Common myeloid progenitor, CD34-positive (primary cell): ENCODE measurements at regions not wholly inside any gene's neighbourhood (a gene's known extent, or its start where the extent isn't known, plus 50 kb on each side); places are given as distances from the start of the nearest gene placed in this dataset.
"Not testable (repeated sequence)": the region's sequence is repeated elsewhere in the genome, so short reads cannot be mapped to it uniquely, and the experiment has no call there.

Source experiments
- CTCF ChIA-PET: fragments of 350-600 bp; sonication (Branson Sonifier 250); formaldehyde crosslinking; loops from one replicate; lab custom pipeline; 2021; ENCODE audit warnings: antibody characterized with exemption; lab: Charles Lee
- POLR2A ChIA-PET: fragments of 350-600 bp; sonication (Branson Sonifier 250); formaldehyde crosslinking; loops from one replicate; lab custom pipeline; 2021; ENCODE audit warnings: antibody characterized with exemption; lab: Charles Lee
- DNase-seq, 3 donors: peaks; one replicate each; pipeline versions ENCODE4 v3.0.0 to v3.0.0-alpha.2; 2013
- H3K27ac ChIP-seq, 2 experiments: 1 replicate in 1 of 2; 2 replicates in 1 of 2; pipeline ENCODE4 v1.7.0; 2013; ENCODE audit warnings: inconsistent platforms in 2 of 2, low read length in 2 of 2, mild to moderate bottlenecking in 2 of 2, low read depth in 1 of 2, moderate library complexity in 1 of 2; ENCODE audit not compliant: severe bottlenecking in 2 of 2, insufficient read depth in 1 of 2, poor library complexity in 1 of 2
- H3K27me3 ChIP-seq, 5 experiments: replicated peaks in 2 of 5; 1 replicate in 3 of 5; 2 replicates in 2 of 5; pipeline versions ENCODE4 v1.6.1 to v1.7.0; 2013; ENCODE audit warnings: low read length in 4 of 5, mild to moderate bottlenecking in 2 of 5, moderate library complexity in 2 of 5, inconsistent platforms in 1 of 5; ENCODE audit not compliant: insufficient read depth in 5 of 5, control insufficient read depth in 4 of 5
- H3K36me3 ChIP-seq, 4 experiments: 1 replicate in 2 of 4; 2 replicates in 2 of 4; pipeline versions ENCODE4 v1.6.1 to v1.7.0; 2013; ENCODE audit warnings: low read length in 3 of 4, control low read depth in 1 of 4, mild to moderate bottlenecking in 1 of 4; ENCODE audit not compliant: control insufficient read depth in 4 of 4, insufficient read depth in 4 of 4
- H3K4me1 ChIP-seq, 4 experiments: 1 replicate in 3 of 4; 2 replicates in 1 of 4; pipeline versions ENCODE4 v1.6.1 to v1.7.1; 2013; ENCODE audit warnings: low read length in 3 of 4, mild to moderate bottlenecking in 3 of 4, control low read depth in 1 of 4, inconsistent platforms in 1 of 4, moderate library complexity in 1 of 4; ENCODE audit not compliant: control insufficient read depth in 4 of 4, insufficient read depth in 4 of 4; ENCODE audit errors: control extremely low read depth in 1 of 4
- H3K4me3 ChIP-seq, 7 experiments: 1 replicate in 4 of 7; 2 replicates in 3 of 7; pipeline versions ENCODE4 v1.5.1 to v1.7.0; 2013; ENCODE audit warnings: mild to moderate bottlenecking in 7 of 7, low read length in 6 of 7, moderate library complexity in 6 of 7, inconsistent platforms in 2 of 7, low read depth in 2 of 7, control low read depth in 1 of 7; ENCODE audit not compliant: insufficient read depth in 4 of 7, control insufficient read depth in 1 of 7; ENCODE audit errors: extremely low read depth in 1 of 7
- H3K9me3 ChIP-seq, 5 experiments: 1 replicate in 4 of 5; 2 replicates in 1 of 5; pipeline versions ENCODE4 v1.6.1 to v1.7.1; 2013; ENCODE audit warnings: low read length in 4 of 5, mild to moderate bottlenecking in 2 of 5, inconsistent platforms in 1 of 5, low read depth in 1 of 5, moderate library complexity in 1 of 5; ENCODE audit not compliant: control insufficient read depth in 4 of 5, insufficient read depth in 2 of 5; ENCODE audit errors: control extremely low read depth in 1 of 5
- WGBS: methylation state at CpG from one replicate; pipeline ENCODE4 v1.1.5; 2013; ENCODE audit not compliant: insufficient coverage; 5-methylcytosine and 5-hydroxymethylcytosine counted together

DNA sequence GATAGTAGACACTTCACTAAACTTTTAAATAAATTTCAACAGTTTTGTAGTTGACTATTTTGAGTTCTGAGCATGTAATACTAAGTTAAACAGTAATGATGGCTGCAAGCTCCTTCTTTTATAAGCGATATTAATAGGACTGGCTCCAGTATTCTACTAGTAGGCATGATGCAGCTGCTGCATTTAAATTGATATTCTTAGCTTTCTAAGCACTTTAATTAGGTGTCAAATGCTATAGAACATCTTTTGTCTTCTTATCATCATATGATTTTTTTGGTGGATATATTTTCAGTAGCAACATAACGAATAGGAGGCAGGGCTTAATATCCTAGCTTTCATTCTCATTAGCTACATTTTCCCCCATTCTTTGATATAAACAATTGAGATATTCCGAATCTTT, 141.1 kb downstream of the FBXO4 start:
- no peak overlapping the region for H3K27ac ChIP-seq
- WGBS: no CpG with 5 or more reads among the region's 3 CpGs
- DNase-seq: no peak
- H3K4me3 ChIP-seq: no peak overlapping the region
- H3K27me3 ChIP-seq: no peaks in the 10 kb centered on the region
- H3K36me3 ChIP-seq: no peaks in the 10 kb centered on the region
- POLR2A ChIA-PET: no interaction called here
- CTCF ChIA-PET: interaction anchor here (0.6 kb wide), 1 partner anchor 718 kb away, joined by 3 read pairs; no protein-coding TSS in a partner anchor
- H3K9me3 ChIP-seq: no peaks in the 10 kb centered on the region
- H3K4me1 ChIP-seq: no peaks in the 10 kb centered on the region

DNA sequence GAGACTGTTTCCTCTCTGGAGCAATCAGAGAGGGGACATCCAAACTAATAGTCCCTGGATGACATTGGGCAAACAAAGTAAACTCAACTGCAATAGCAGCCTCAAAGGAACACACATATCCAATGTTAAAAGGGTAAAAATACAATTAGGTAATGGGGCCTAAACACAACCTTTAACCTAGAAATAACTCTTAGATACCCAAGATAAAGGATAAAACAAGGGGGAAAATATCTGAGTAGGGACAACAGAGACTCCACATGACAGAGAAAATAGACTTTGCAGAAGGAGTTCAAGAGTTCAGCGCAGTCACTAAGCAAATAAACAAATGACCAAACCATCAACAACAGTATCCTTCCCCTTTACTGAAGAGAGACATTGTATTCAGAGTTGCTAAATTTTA, 149.3 kb downstream of the FBXO4 start:
- Histone ChIP-seq H3K27ac (no peak overlapping the region), H3K9me3 (peaks cover 0 to 1% (median 0%) of the 10 kb centered on the region in 5 experiments), H3K27me3 (no peaks in the 10 kb centered on the region), H3K4me1 (no peaks in the 10 kb centered on the region), H3K36me3 (no peaks in the 10 kb centered on the region), H3K4me3 (no peak overlapping the region)
- ChIA-PET POLR2A (no interaction called here), CTCF (no interaction called here)
- no CpG with 5 or more reads among the region's 1 CpG for WGBS
- DNase-seq: no peak

DNA sequence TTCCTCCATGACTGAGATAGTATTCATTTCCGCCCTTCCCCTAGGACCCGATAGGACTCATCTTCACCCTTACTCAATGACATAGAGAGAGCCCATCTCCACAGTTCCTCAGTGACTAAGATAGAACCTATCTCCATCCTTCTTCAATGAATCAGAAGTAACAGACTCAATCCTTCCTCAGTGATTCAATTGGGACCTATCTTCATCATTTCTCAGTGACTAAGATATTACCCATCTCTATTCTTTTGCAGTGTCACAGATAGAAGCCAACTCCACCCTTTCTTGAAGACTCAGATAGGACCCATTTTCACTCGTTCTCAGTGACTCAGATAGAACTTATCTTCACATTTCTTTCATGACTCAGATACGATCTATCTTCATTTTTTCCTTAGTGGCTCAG, 164.6 kb downstream of the FBXO4 start:
- no peak for DNase-seq
- 96% methylated on average over 4 of the region's 4 CpGs for WGBS
- Histone ChIP-seq H3K9me3 (peaks cover 0 to 1% (median 0%) of the 10 kb centered on the region in 5 experiments), H3K4me1 (no peaks in the 10 kb centered on the region), H3K27me3 (no peaks in the 10 kb centered on the region), H3K4me3 (no peak overlapping the region), H3K27ac (no peak overlapping the region), H3K36me3 (no peaks in the 10 kb centered on the region)
- ChIA-PET POLR2A (no interaction called here), CTCF (no interaction called here)

DNA sequence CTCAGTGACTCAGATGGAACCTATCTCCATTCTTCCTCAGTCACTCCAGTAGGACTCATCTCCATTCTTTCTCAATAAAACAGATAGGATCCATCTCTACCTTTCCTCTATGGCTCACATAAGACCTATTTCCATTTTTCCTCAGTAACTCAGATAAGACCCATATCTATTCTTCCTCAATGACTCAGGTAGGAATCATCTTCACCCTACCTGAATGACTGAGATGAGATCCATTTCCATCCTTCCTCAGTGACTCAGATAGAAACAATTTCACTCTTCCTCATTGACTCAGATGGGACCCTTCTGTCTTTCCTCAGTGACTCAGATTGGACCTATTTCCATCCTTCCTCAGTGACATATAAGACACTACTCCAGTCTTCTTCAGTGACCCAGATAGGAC, 165.1 kb downstream of the FBXO4 start:
- Histone ChIP-seq H3K4me3 (no peak overlapping the region), H3K36me3 (no peaks in the 10 kb centered on the region), H3K27ac (no peak overlapping the region), H3K9me3 (peaks cover 0 to 1% (median 0%) of the 10 kb centered on the region in 5 experiments), H3K27me3 (no peaks in the 10 kb centered on the region), H3K4me1 (no peaks in the 10 kb centered on the region)
- ChIA-PET POLR2A (no interaction called here), CTCF (no interaction called here)
- DNase-seq: no peak

DNA sequence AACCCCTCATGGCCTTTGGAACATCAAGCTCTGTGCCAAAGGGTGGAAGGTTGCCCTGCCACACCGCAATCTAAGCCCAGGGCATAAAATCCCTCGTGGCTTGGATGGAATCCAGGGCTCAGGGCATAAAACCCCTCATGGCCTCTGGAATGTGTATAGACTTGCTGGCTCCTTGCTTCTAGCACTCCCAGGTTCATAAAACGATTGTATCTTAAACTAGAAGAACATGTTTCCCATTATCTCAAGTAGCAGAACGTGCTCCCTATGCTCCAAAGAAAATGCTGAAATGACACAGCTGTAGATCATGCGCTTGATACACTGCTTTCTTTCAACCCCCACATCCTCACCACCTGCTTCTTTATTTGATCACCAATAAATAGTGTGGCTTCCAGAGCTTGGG, 174.8 kb downstream of the FBXO4 start:
- H3K27me3 ChIP-seq, CTCF ChIA-PET, DNase-seq, H3K4me3 ChIP-seq, H3K36me3 ChIP-seq, H3K27ac ChIP-seq, H3K9me3 ChIP-seq, POLR2A ChIA-PET, H3K4me1 ChIP-seq: not testable (repeated sequence)
- 96% methylated on average over 5 of the region's 5 CpGs for WGBS

DNA sequence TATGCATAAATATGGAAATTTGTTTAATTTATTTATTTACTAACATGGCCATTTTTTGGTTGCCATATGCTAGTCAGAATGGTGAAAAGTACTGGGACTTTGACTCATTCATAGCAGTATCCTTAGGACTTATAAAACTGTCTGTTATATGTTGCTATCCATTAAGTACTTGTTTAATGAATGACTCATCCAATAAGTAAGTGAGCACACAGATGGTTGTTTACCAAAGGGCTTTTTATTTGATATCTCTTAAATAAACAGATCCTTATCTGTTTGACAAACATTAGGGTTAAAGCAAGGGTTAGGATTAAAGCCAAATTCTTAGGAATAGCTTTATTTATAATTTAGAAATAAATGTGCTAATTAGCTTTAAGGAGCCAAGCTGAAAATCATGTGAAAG, 183.4 kb downstream of the FBXO4 start:
- CTCF ChIA-PET: interaction anchor here (0.6 kb wide), 1 partner anchor 65 kb away, joined by 3 read pairs; no protein-coding TSS in a partner anchor
- Histone ChIP-seq H3K4me3 (no peak overlapping the region), H3K4me1 (no peaks in the 10 kb centered on the region), H3K36me3 (no peaks in the 10 kb centered on the region), H3K27ac (no peak overlapping the region), H3K9me3 (peaks cover 0 to 3% (median 0%) of the 10 kb centered on the region in 5 experiments), H3K27me3 (no peaks in the 10 kb centered on the region)
- DNase-seq: no peak
- POLR2A ChIA-PET: no interaction called here

DNA sequence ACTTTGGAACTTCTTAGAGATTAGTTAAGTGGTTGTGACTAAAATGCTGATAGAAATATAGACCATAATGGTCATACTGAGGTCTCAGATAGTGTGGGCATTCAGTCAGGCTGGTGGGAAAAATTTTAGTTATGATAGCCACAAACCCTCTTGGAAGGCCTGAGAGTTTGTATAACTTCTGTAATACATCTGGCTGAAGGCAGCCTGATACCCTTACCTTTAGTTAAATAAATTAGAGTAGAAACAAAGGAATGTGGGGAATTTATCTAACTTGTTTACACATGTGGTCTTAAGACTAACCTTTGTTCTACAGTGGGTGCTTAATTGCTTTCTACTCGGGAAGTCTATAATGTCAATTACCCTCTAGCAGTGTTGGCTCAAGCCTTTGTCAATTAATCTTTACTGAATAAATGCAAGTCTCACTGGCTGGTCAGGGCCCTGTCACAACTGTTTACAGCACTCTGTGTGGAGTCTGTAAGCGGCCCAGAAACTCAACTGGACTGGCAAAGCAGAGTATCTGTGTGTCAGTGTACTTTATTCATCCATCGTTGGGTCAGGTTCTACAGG, 184.0 kb downstream of the FBXO4 start:
- Histone ChIP-seq H3K9me3 (peaks cover 0 to 3% (median 0%) of the 10 kb centered on the region in 5 experiments), H3K36me3 (no peaks in the 10 kb centered on the region), H3K4me3 (no peak overlapping the region), H3K27ac (no peak overlapping the region), H3K4me1 (no peaks in the 10 kb centered on the region), H3K27me3 (no peaks in the 10 kb centered on the region)
- POLR2A ChIA-PET: no interaction called here
- no peak for DNase-seq
- CTCF ChIA-PET: interaction anchor here (0.6 to 1.0 kb wide), 2 partner anchors 9 to 64 kb away, joined by 3 read pairs; no protein-coding TSS in a partner anchor
- 83% methylated on average over 2 of the region's 3 CpGs for WGBS
